ENCODE measurements at regions not wholly inside any gene's neighbourhood (a gene's known extent, or its start where the extent isn't known, plus 50 kb on each side); places are given as distances from the start of the nearest gene placed in this dataset.

DNA sequence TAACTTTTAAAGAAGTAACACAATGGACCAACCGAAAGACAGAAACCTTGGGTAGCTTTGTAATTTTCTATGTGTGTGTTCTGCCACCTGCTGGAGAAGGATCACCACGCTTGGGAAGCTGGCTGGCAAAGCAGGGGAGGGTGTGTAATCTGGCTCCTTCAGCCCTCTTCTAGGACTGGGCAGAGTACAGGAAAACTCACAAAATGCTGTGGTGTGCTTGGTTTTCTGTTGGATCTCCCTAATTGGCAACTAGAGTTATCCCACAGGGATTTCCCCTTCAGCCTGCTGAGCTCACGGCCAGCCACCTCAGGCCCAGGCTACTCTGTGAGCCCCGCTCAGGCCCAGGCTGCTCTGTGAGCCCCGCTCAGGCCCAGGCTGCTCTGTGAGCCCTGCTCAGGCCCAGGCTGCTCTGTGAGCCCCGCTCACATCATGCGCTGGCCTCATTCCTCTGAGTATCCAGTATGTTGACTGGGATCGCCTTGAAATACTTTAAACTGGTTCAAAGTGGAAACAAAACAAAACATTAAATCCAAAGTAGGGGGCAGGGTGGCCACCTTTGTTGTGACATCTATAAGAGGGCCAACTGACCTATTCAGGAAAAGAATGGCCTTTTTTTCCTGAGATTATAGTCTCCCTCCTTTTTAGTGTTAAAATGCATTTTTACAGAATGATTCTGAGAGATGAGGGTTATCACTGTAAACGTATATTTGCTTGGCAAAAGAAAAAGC is 52.0 kb upstream of the RNU6-8 start:
- DNase-seq, result peak; percentile 76

DNA sequence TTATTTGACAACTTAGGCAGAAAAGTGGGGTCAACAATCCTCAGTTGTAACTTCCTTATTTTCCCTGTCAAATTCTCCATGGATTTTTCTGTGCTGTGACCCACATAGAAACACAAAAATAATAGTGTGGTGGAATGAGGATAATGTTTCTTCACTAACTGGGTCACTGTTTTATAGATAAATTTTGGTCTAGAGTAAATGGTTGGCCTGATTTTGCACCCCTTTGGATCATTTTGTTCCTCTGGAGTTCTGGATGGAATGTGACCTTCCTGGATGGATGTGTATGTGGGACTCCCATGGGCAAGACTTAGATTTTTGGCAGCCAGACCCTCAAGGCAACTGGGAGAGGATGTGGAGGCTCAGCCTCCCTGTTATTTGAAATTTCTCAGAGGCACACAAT is 52.7 kb upstream of the RNU6-8 start:
- no peak for DNase-seq

DNA sequence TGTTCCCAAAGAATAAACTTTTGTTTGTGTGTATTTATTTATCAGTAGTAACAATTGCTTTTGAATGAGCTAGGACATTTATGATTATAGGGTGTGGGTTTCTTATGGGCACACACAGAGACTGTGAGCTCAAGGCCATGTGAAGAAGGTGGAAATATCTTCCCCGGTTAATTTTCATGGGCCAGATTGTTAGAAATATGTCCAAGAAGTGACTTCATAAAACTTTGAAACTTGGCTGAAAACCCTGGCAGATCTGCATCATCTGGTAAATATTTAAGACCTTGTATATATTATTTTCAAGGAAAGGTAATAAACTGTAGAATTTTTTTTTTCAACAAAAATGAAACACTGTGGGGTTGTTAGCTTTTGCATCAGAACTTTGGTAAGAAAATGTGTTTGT is 53.5 kb upstream of the RNU6-8 start:
- DNase-seq, result peak; percentile 28

DNA sequence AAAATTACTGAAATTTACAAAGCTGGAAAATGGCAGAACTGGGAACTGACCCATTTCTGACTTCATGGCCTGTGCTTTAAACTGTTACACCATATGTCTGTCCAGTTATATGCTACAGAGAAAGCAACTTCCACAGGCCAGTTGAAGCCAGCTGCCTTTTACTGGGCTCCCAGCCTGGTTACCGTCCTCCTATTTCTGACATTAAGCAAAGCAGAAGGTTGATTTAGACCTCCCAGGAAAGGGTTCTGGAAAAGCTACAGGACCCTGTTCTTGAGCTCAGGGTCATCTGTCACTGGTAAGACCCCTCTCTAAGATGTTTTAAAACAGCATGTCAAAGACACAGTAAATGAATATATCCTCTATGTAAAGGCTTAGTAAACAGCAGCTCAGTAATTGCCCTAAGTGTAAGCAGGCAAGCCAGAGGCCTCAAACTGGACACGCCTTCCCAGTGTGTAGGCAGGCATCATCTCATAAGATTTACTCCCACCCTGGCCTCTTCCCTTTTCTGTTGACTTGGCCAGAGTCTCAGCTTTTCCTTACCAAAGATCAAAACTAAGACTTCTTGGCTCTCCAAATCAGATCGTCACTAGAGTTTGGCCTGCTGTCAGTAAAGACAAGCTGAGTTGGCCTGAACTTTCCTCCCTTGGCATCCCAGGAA is 55.4 kb upstream of the RNU6-8 start:
- no peak for DNase-seq

DNA sequence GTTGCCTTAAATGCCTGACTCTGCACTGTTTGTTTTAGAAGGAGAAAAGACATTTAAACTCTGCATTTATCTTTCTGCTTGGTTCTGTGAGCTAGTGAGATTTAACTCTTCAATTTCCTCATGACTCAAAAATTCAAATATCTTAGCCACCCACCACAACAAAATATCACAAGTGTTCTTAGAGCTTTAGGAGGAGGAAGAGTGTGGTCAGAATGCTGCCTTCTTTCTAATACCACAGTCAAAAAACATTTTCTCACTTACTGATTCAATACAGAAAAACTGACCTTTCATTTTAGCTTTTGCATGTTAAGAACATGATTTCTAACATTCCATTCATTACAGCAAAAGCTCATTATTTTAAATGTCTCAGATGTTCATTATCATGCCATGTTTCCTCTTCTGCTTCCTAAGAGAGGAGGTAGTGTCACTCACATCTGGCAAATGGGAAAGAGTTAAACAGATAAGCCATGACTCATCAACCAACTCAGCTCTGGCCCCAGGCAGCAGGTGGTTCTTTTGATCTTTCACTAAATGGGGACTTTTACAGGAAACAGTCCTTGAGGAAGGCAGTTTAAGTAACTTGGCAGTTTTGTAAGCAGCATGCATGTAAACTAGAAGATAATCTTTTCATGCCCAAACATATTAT is 56.4 kb upstream of the RNU6-8 start:
- peak; percentile 62 for DNase-seq

DNA sequence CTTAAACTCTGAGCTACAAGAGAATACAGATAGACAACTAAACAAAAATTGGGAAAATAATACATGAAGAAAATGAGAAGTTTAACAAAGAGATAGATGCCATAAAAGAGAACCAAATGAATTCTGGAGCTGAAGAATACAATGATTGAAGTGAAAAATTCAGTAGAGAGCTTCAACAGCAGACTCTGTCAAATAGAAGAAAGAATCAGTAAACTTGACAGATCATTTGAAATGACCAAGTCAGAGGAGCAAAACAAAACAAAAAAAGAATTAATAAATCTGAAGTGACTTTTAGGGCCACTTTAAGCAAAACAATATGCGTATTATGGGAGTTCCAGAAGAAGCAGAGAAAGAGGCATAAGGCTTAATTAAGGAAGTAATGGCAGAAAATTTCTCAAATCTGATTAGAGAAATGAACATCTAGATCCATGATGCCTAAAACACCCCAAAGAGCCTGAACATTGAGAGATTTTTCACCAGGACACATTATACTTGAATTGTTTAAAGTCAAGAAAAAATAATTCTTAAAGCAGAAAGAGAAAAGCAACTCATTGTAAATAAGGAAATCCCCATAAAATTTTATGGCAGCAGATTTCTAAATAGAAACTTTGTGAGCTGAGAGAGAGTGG is 61.0 kb upstream of the RNU6-8 start:
- DNase-seq, result no peak

DNA sequence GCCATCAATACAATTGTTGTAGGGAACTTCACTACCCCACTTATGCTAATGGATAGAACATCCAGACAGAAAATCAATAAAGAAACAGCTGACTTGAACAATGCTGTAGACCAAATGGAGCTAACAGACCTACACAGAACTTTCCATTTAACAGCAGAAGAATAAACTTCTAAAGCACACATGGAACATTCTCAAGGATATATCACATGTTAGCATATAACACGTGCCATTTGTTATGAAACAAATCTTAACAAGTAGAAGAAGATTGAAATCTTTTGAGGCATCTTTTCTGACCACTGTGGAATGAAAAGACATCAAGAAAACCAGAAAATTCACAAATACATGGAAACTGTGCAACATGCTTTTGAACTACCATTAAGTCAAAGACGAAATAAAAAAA is 62.5 kb upstream of the RNU6-8 start:
- DNase-seq, result no peak

DNA sequence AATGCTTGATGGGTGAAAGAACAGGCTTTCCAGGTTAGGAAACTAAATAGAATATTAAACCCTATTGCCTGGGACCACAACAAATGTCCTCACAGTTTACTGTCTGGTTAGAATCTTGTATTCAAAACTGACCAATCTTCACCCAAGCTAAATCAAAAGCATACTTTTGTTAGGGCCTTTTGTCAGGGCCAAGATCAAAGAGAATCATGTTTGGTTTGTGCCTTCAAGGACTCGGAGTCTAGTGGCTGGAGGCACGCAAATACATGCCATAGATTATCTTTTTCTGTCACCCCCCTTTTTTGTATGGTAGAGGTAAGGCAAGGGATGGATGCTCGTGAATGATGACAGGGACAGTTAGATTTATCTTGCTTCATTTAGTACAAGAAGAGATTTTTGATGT is 51.1 kb upstream of the AKAP6 start:
- no peak for DNase-seq
